ENCODE measurements at regions not wholly inside any gene's neighbourhood (a gene's known extent, or its start where the extent isn't known, plus 50 kb on each side); places are given as distances from the start of the nearest gene placed in this dataset.

DNA sequence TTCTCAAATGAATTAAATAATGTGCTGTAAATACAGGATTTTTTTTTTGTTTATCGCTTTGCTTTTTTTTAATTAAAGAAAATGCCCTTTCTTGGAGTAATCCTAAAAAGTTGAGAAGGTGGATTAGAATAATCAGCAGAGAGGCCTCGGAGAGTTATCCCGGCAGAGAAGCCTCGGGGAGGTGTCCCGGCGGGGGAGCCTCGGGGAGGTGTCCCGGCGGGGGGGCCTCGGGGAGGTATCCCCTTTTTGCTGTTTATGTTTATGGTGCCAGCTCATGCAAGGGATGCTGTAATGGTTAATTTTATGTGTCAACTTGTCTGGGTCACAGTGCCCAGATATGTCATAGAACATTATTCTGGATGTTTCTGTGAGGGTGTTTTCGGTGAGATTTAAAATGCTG is 263.0 kb upstream of the TRIB2 start:
- TF ChIP-seq, protein P1, sequence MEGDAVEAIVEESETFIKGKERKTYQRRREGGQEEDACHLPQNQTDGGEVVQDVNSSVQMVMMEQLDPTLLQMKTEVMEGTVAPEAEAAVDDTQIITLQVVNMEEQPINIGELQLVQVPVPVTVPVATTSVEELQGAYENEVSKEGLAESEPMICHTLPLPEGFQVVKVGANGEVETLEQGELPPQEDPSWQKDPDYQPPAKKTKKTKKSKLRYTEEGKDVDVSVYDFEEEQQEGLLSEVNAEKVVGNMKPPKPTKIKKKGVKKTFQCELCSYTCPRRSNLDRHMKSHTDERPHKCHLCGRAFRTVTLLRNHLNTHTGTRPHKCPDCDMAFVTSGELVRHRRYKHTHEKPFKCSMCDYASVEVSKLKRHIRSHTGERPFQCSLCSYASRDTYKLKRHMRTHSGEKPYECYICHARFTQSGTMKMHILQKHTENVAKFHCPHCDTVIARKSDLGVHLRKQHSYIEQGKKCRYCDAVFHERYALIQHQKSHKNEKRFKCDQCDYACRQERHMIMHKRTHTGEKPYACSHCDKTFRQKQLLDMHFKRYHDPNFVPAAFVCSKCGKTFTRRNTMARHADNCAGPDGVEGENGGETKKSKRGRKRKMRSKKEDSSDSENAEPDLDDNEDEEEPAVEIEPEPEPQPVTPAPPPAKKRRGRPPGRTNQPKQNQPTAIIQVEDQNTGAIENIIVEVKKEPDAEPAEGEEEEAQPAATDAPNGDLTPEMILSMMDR (IDR thresholded peaks at IDR 0.05; ENCODE audit: extremely low read depth in 1 of 2, insufficient read depth in 1 of 2, low read depth in 1 of 2, low read length in 2 of 2), result no peak
- TF ChIP-seq POLR2A (IDR thresholded peaks at IDR 0.05; ENCODE audit: low read depth, low read length) (no peak), POLR2AphosphoS5 (IDR thresholded peaks at IDR 0.05; ENCODE audit: insufficient read depth, low read depth, low read length) (no peak), JUN (IDR thresholded peaks at IDR 0.05; ENCODE audit: borderline replicate concordance, insufficient read depth, insufficient read length, low read depth) (no peak)

Measured in endothelial cell of umbilical vein (primary cell).